ENCODE measurements at regions not wholly inside any gene's neighbourhood (a gene's known extent, or its start where the extent isn't known, plus 50 kb on each side); places are given as distances from the start of the nearest gene placed in this dataset.

DNA sequence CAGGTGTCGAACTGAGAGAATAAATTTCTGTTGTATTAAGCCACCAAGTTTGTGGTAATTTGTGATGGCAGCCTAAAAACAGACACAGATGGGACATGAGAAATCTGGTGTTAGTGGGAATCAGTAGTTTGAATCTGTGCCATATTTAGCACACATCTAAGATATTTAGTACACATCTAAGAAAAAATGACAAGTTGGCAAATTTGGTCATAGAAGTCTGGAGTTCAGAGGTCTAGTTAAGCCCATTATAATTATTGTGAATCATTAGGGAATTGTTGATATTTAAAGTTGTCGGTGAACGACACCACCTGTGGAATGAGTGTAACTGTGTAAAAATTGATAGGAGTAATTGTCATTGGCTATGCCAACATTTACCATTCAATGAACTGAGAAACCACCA lies 1138.8 kb upstream of the TMEFF2 start:
- no peaks in the 10 kb centered on the region for H3K36me3 Mint-ChIP-seq
- DNase-seq: no peak
- no peaks in the 10 kb centered on the region for H3K9me3 Mint-ChIP-seq
- H3K27me3 Mint-ChIP-seq: no peaks in the 10 kb centered on the region
- H3K4me3 Mint-ChIP-seq: no peak overlapping the region
- peaks cover 6% of the 10 kb centered on the region for H3K4me1 Mint-ChIP-seq
- no peak overlapping the region for H3K27ac Mint-ChIP-seq

- no peak overlapping the region for H3K4me3 Mint-ChIP-seq
- H3K36me3 Mint-ChIP-seq: no peaks in the 10 kb centered on the region
- H3K4me1 Mint-ChIP-seq: peaks cover 6% of the 10 kb centered on the region
- no peaks in the 10 kb centered on the region for H3K27me3 Mint-ChIP-seq
- no peaks in the 10 kb centered on the region for H3K9me3 Mint-ChIP-seq
- DNase-seq: no peak
- H3K27ac Mint-ChIP-seq: no peak overlapping the region
These were observed 1138.2 kb upstream of the TMEFF2 start for GRCh38 chr2:193332941-193333340.

GRCh38 chr2:193331676-193332075 lies 1136.9 kb upstream of the TMEFF2 start:
- peaks cover 6% of the 10 kb centered on the region for H3K4me1 Mint-ChIP-seq
- no peaks in the 10 kb centered on the region for H3K36me3 Mint-ChIP-seq
- no peak overlapping the region for H3K27ac Mint-ChIP-seq
- no peak for DNase-seq
- H3K4me3 Mint-ChIP-seq: no peak overlapping the region
- no peaks in the 10 kb centered on the region for H3K27me3 Mint-ChIP-seq
- H3K9me3 Mint-ChIP-seq: no peaks in the 10 kb centered on the region

DNA sequence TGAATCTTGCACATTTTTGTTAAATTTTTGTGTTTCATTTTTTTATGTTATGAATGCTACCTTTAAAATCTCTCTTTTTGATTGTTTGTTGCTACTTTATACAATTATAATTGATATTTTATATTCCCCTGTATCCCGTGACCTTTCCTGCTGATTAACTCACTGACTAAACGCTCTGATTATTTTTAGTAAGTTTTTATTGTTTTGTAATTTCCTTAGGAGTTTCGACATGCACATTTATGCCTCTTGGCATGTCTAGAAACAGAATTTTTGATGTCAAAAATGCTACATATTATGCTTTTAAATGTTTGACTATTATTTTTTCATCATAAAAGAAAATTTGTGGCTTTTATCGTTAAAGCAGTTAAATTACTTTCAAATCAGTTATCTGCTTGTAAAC lies 1131.6 kb upstream of the TMEFF2 start:
- DNase-seq: no peak
- H3K4me3 Mint-ChIP-seq: no peak overlapping the region
- no peak overlapping the region for H3K27ac Mint-ChIP-seq
- no peaks in the 10 kb centered on the region for H3K9me3 Mint-ChIP-seq
- H3K4me1 Mint-ChIP-seq: no peaks in the 10 kb centered on the region
- peaks cover 4% of the 10 kb centered on the region for H3K27me3 Mint-ChIP-seq
- H3K36me3 Mint-ChIP-seq: no peaks in the 10 kb centered on the region

DNA sequence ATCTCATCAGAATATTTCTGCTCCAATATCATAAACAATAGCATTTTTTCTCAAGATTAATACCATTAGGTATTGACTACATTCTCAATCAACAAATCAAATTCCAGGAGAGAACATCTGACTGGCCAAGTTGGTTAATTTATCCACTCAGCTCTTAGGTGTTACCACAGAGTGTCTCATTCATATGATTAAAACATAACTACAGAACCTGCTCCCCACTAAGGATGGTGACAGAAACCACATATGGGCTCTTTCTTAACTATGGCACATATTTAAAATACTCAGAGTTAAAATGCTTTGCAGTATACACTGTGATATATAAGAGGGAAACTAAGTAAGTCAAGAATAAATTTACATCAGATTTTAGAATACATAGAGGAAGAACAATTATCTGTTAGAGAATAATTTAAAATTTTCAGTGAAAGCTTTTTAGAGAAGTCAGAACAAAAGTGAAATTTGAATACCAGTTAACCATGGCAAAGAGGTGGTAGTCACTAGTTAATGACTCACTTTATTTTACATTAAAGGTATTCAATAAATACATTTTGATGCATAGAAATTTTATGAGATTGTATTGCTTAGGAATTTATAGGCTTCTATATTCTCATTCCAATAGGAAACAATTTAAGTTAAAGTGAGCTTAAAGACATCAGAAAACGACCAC lies 1120.8 kb upstream of the TMEFF2 start:
- Mint-ChIP-seq H3K4me3 (no peak overlapping the region), H3K36me3 (no peaks in the 10 kb centered on the region), H3K9me3 (peaks cover 2% of the 10 kb centered on the region), H3K4me1 (peaks cover 9% of the 10 kb centered on the region), H3K27me3 (no peaks in the 10 kb centered on the region), H3K27ac (no peak overlapping the region)
- DNase-seq: no peak

- Mint-ChIP-seq H3K4me3 (no peak overlapping the region), H3K27me3 (no peaks in the 10 kb centered on the region), H3K36me3 (no peaks in the 10 kb centered on the region), H3K4me1 (no peaks in the 10 kb centered on the region), H3K9me3 (no peaks in the 10 kb centered on the region), H3K27ac (no peak overlapping the region)
- no peak for DNase-seq
These were observed 1108.7 kb upstream of the TMEFF2 start for GRCh38 chr2:193303464-193303863.

GRCh38 chr2:193294371-193294770 lies 1099.6 kb upstream of the TMEFF2 start:
- no peak for DNase-seq
- no peak overlapping the region for H3K27ac Mint-ChIP-seq
- H3K4me1 Mint-ChIP-seq: no peaks in the 10 kb centered on the region
- H3K27me3 Mint-ChIP-seq: no peaks in the 10 kb centered on the region
- H3K36me3 Mint-ChIP-seq: no peaks in the 10 kb centered on the region
- H3K9me3 Mint-ChIP-seq: no peaks in the 10 kb centered on the region
- no peak overlapping the region for H3K4me3 Mint-ChIP-seq

DNA sequence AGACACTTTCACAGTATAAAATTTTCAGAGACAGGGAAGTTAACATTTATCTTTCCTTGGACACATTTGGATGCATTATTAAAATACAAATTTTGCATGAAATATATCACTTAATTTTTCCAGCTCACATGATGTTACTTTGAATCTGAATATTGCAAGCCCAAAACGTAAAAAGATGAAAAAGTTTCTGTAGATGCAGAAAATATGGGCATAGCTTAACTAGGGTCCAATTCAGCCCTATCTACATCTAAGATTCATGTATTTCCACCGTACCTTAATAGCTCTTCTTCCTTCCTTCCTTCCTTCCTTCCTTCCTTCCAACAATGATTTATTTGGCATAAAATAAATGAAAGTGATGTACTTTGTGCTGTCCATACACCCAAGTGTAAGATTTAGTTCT lies 1084.6 kb upstream of the TMEFF2 start:
- no peaks in the 10 kb centered on the region for H3K36me3 Mint-ChIP-seq

GRCh38 chr2:193276988-193277387 lies 1082.3 kb upstream of the TMEFF2 start:
- DNase-seq: no peak
- Mint-ChIP-seq H3K4me3 (no peak overlapping the region), H3K36me3 (no peaks in the 10 kb centered on the region), H3K9me3 (no peaks in the 10 kb centered on the region), H3K27me3 (no peaks in the 10 kb centered on the region), H3K27ac (no peak overlapping the region), H3K4me1 (no peaks in the 10 kb centered on the region)

More for the DNA sequence above, 1084.6 kb upstream of the TMEFF2 start:
- Mint-ChIP-seq H3K4me1 (no peaks in the 10 kb centered on the region), H3K9me3 (no peaks in the 10 kb centered on the region), H3K27me3 (no peaks in the 10 kb centered on the region), H3K4me3 (no peak overlapping the region), H3K27ac (no peak overlapping the region)
- no peak for DNase-seq

DNA sequence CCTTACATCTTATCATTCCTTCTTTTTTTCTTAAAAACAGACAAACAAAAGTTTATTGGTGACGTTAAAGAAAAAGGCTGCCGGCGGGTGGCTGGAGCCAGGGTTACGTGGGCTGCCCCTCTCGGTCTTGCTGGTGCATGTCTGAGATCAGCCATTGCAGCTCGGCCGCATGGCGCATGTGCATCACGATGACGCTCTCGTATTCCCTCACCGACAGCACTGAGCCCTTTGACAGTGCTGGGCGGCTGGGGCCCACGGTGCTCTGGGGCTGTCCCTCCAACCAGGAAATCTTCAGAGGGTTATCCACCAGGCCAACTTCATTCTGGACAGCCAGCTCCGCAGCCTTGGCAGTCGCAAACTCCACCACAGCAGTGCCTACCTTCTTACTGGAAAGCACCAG lies 1081.8 kb upstream of the TMEFF2 start:
- Mint-ChIP-seq H3K27ac (no peak overlapping the region), H3K36me3 (no peaks in the 10 kb centered on the region), H3K27me3 (no peaks in the 10 kb centered on the region), H3K4me3 (no peak overlapping the region), H3K4me1 (no peaks in the 10 kb centered on the region), H3K9me3 (no peaks in the 10 kb centered on the region)
- DNase-seq: no peak

DNA sequence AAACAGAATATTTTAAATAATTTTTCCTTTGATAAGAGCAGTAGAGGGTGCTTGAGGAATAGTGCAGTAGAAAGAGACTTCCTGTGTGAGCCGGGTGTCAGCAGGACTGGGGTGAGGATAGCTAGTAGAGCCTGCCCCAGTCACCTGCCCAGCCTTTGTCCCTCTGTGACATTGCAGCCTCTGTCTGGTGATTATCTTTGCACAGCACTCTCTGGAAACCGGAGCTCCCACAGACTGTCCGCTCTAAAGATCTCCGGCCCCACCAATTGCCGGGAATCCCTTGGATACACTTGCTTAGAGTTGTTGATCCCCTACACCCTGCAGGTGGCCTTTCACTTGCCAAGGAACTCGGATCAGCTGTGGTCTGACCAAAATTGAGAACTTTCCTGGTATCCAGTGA lies 1081.3 kb upstream of the TMEFF2 start:
- DNase-seq: no peak
- H3K4me3 Mint-ChIP-seq: no peak overlapping the region

DNA sequence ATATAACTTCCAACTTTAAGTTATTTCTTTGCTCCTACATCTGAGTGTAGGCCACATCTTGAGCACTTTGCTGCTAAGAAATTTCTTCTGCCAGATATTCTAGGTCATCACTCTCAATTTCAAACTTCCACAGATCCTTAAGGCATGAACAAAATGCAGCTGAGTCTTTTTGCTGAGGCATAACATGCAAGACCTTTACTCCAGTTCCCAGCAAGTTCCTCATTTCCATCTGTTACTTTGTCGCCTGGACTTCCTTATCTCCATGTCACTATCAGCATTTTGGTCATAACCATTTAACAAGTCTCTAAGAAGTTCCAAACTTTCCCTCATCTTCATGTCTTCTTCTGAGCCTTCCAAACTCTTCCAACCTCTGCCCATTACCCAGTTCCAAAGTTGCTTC lies 1077.3 kb upstream of the TMEFF2 start:
- no peaks in the 10 kb centered on the region for H3K4me1 Mint-ChIP-seq
- no peaks in the 10 kb centered on the region for H3K9me3 Mint-ChIP-seq
- DNase-seq: no peak
- no peak overlapping the region for H3K4me3 Mint-ChIP-seq
- H3K27ac Mint-ChIP-seq: no peak overlapping the region
- no peaks in the 10 kb centered on the region for H3K36me3 Mint-ChIP-seq
- no peaks in the 10 kb centered on the region for H3K27me3 Mint-ChIP-seq

More for the DNA sequence above, 1081.3 kb upstream of the TMEFF2 start:
- no peak overlapping the region for H3K27ac Mint-ChIP-seq
- H3K27me3 Mint-ChIP-seq: no peaks in the 10 kb centered on the region
- no peaks in the 10 kb centered on the region for H3K36me3 Mint-ChIP-seq
- no peaks in the 10 kb centered on the region for H3K9me3 Mint-ChIP-seq
- no peaks in the 10 kb centered on the region for H3K4me1 Mint-ChIP-seq

DNA sequence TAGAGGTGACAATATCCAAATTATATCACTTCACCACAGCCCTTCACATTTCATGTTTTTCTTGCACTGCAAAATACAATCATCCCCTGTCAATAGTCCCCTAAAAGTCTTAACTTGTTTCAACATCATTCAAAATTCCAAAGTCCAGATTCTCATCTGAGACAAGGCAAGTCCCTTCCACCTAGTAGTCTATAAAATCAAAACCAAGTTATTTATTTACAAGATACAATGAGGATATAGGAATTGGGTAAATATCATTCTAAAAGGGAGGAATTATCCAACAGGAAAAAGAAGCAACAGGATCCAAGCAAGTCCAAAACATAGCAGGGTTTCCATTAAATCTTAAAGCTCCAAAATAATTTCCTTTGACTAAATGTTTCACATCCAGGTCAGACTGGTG lies 1076.1 kb upstream of the TMEFF2 start:
- Mint-ChIP-seq H3K4me3 (no peak overlapping the region), H3K27ac (no peak overlapping the region), H3K27me3 (no peaks in the 10 kb centered on the region), H3K9me3 (no peaks in the 10 kb centered on the region), H3K36me3 (no peaks in the 10 kb centered on the region), H3K4me1 (no peaks in the 10 kb centered on the region)
- DNase-seq: no peak

DNA sequence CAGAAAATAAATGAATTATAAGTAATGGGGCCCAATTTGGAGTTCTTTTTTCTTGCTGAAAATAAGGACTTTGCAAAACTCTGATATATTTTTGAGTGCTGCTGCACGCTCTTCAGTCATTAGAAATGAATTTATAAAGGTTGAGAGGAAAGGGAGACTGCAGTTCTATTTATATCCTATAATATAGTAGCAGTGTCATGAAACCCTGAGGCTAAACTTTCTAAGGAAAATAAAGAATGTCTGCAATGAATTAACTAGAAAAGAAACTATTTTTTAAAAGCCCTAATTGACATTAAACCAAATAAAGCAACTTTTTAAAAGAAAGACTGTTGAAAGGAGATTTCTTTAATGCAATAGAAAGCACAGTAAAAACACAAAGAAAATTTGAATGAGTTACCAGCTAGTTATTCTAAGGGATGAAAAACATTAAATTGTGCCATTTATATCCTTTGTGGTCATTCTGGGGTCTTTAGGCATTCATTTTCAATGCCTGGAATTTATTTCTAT lies 1072.8 kb upstream of the TMEFF2 start:
- no peaks in the 10 kb centered on the region for H3K36me3 Mint-ChIP-seq
- no peak overlapping the region for H3K4me3 Mint-ChIP-seq
- no peaks in the 10 kb centered on the region for H3K9me3 Mint-ChIP-seq

GRCh38 chr2:193253014-193253530 lies 1058.3 kb upstream of the TMEFF2 start:
- DNase-seq: no peak
- H3K36me3 Mint-ChIP-seq: no peaks in the 10 kb centered on the region
- H3K4me3 Mint-ChIP-seq: no peak overlapping the region
- H3K9me3 Mint-ChIP-seq: no peaks in the 10 kb centered on the region
- no peaks in the 10 kb centered on the region for H3K27me3 Mint-ChIP-seq
- no peak overlapping the region for H3K27ac Mint-ChIP-seq
- H3K4me1 Mint-ChIP-seq: no peaks in the 10 kb centered on the region

More for the DNA sequence above, 1072.8 kb upstream of the TMEFF2 start:
- no peak overlapping the region for H3K27ac Mint-ChIP-seq
- no peaks in the 10 kb centered on the region for H3K27me3 Mint-ChIP-seq
- DNase-seq: no peak
- no peaks in the 10 kb centered on the region for H3K4me1 Mint-ChIP-seq

GRCh38 chr2:193251909-193252308 lies 1057.2 kb upstream of the TMEFF2 start:
- H3K27me3 Mint-ChIP-seq: no peaks in the 10 kb centered on the region
- H3K9me3 Mint-ChIP-seq: no peaks in the 10 kb centered on the region
- no peak overlapping the region for H3K4me3 Mint-ChIP-seq
- no peaks in the 10 kb centered on the region for H3K36me3 Mint-ChIP-seq
- no peak overlapping the region for H3K27ac Mint-ChIP-seq
- no peaks in the 10 kb centered on the region for H3K4me1 Mint-ChIP-seq
- DNase-seq: no peak
